ENCODE measurements at regions not wholly inside any gene's neighbourhood (a gene's known extent, or its start where the extent isn't known, plus 50 kb on each side); places are given as distances from the start of the nearest gene placed in this dataset.

GRCh38 chr10:4587466-4587865 lies 238.5 kb upstream of the AKR1E2 start:
- Mint-ChIP-seq H3K9me3 (ENCODE audit: unreplicated experiment) (no peaks in the 10 kb centered on the region), H3K36me3 (ENCODE audit: unreplicated experiment) (no peaks in the 10 kb centered on the region), H3K27me3 (ENCODE audit: unreplicated experiment) (no peaks in the 10 kb centered on the region), H3K4me1 (ENCODE audit: unreplicated experiment) (peaks cover 7% of the 10 kb centered on the region), H3K27ac (ENCODE audit: unreplicated experiment) (no peak overlapping the region), H3K4me3 (ENCODE audit: unreplicated experiment) (no peak overlapping the region)
- no peak for TF ChIP-seq CTCF (IDR thresholded peaks at IDR 0.05)
- no peak for DNase-seq (ENCODE audit: extremely low spot score, unreplicated experiment)

- no peak for TF ChIP-seq CTCF (IDR thresholded peaks at IDR 0.05)
- Mint-ChIP-seq H3K36me3 (ENCODE audit: unreplicated experiment) (no peaks in the 10 kb centered on the region), H3K4me3 (ENCODE audit: unreplicated experiment) (no peak overlapping the region), H3K27me3 (ENCODE audit: unreplicated experiment) (no peaks in the 10 kb centered on the region), H3K9me3 (ENCODE audit: unreplicated experiment) (no peaks in the 10 kb centered on the region), H3K27ac (ENCODE audit: unreplicated experiment) (no peak overlapping the region), H3K4me1 (ENCODE audit: unreplicated experiment) (peaks cover 7% of the 10 kb centered on the region)
- no peak for DNase-seq (ENCODE audit: extremely low spot score, unreplicated experiment)
Measured at GRCh38 chr10:4586776-4587175, 239.2 kb upstream of the AKR1E2 start.

- no peak overlapping the region for H3K4me3 Mint-ChIP-seq (ENCODE audit: unreplicated experiment)
- TF ChIP-seq CTCF (IDR thresholded peaks at IDR 0.05) = no peak
- no peaks in the 10 kb centered on the region for H3K27me3 Mint-ChIP-seq (ENCODE audit: unreplicated experiment)
- H3K9me3 Mint-ChIP-seq (ENCODE audit: unreplicated experiment) = peaks cover 5% of the 10 kb centered on the region
- H3K36me3 Mint-ChIP-seq (ENCODE audit: unreplicated experiment) = no peaks in the 10 kb centered on the region
- no peak for DNase-seq (ENCODE audit: extremely low spot score, unreplicated experiment)
- peaks cover 4% of the 10 kb centered on the region for H3K4me1 Mint-ChIP-seq (ENCODE audit: unreplicated experiment)
- no peak overlapping the region for H3K27ac Mint-ChIP-seq (ENCODE audit: unreplicated experiment)
Measured at GRCh38 chr10:4581929-4582328, 244.1 kb upstream of the AKR1E2 start.

DNA sequence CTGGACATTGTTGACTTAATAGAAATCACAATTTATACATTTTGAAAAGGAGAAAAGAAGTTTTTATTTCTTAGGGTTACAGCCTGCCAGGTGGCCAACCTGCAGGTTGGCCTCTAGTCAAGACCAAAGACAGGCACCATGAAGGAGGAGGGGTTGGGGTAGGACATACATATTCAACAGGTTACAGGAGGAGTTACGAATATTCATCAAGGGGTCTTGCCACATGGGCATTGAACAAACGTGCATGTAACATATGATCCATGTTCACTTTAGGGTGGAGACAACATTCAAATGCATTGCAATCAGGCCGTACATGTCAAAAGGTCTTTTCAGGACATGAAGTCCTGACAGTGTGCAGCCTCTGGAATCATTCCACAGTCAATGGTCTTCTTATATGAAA lies 246.2 kb upstream of the AKR1E2 start:
- Mint-ChIP-seq H3K9me3 (ENCODE audit: unreplicated experiment) (peaks cover 5% of the 10 kb centered on the region), H3K27me3 (ENCODE audit: unreplicated experiment) (no peaks in the 10 kb centered on the region), H3K36me3 (ENCODE audit: unreplicated experiment) (no peaks in the 10 kb centered on the region), H3K27ac (ENCODE audit: unreplicated experiment) (no peak overlapping the region), H3K4me3 (ENCODE audit: unreplicated experiment) (no peak overlapping the region), H3K4me1 (ENCODE audit: unreplicated experiment) (no peaks in the 10 kb centered on the region)
- no peak for DNase-seq (ENCODE audit: extremely low spot score, unreplicated experiment)
- no peak for TF ChIP-seq CTCF (IDR thresholded peaks at IDR 0.05)

DNA sequence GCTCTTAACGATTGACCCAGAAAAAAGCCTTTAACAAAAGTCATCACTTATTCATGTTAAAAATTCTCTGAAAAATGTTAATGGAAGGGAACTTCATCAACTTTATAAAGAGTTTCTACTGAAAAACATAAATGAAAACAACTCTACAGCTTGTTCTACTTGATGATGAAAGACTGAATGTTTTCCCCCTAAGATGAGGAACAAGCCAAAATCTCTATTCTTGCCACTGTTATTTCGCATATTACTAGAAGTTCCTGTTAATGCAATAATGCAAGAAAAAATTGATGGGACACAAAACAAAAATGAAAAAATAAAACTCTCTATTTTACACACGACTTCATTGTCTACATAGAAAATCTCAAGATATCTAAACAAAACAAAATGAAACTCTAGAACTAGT lies 249.8 kb upstream of the AKR1E2 start:
- no peak overlapping the region for H3K27ac Mint-ChIP-seq (ENCODE audit: unreplicated experiment)
- H3K4me3 Mint-ChIP-seq (ENCODE audit: unreplicated experiment) = no peak overlapping the region
- H3K27me3 Mint-ChIP-seq (ENCODE audit: unreplicated experiment) = no peaks in the 10 kb centered on the region
- DNase-seq (ENCODE audit: extremely low spot score, unreplicated experiment) = no peak
- H3K4me1 Mint-ChIP-seq (ENCODE audit: unreplicated experiment) = no peaks in the 10 kb centered on the region
- no peaks in the 10 kb centered on the region for H3K36me3 Mint-ChIP-seq (ENCODE audit: unreplicated experiment)
- no peak for TF ChIP-seq CTCF (IDR thresholded peaks at IDR 0.05)
- H3K9me3 Mint-ChIP-seq (ENCODE audit: unreplicated experiment) = peaks cover 5% of the 10 kb centered on the region

Measured in osteocyte (in vitro differentiated cells).